Naive thymus-derived CD4-positive, alpha-beta T cell (primary cell): ENCODE measurements at regions not wholly inside any gene's neighbourhood (a gene's known extent, or its start where the extent isn't known, plus 50 kb on each side); places are given as distances from the start of the nearest gene placed in this dataset.
"Not testable (repeated sequence)": the region's sequence is repeated elsewhere in the genome, so short reads cannot be mapped to it uniquely, and the experiment has no call there.

Experiments
- ATAC-seq: fragments of 150-1000 bp; cut with Tn5 transposase; 2 replicates; pipeline ENCODE4 v1.10.0; 2021; ENCODE audit warnings: mild to moderate bottlenecking, moderate library complexity
- CTCF ChIA-PET: fragments of 350-600 bp; sonication (Branson Sonifier 250); formaldehyde crosslinking; loops from one replicate; lab custom pipeline; 2021; ENCODE audit warnings: antibody characterized with exemption; lab: Charles Lee
- POLR2A ChIA-PET: fragments of 350-600 bp; sonication (Branson Sonifier 250); formaldehyde crosslinking; loops from one replicate; lab custom pipeline; 2021; ENCODE audit warnings: antibody characterized with exemption, inconsistent platforms; lab: Charles Lee
- DNase-seq, 9 donors: peaks; one replicate each; pipeline versions ENCODE4 v3.0.0 to v3.0.0-alpha.2; 2020 to 2022; ENCODE audit warnings: mixed read lengths in 1 of 9
- H3K27ac ChIP-seq: one replicate; pipeline ENCODE4 v1.7.0; 2013; ENCODE audit warnings: mild to moderate bottlenecking, low read depth, low read length, moderate library complexity
- H3K27me3 ChIP-seq, 2 donors: one replicate each; pipeline ENCODE4 v1.7.0; 2013; ENCODE audit warnings: low read length in 2 of 2, mild to moderate bottlenecking in 2 of 2, moderate library complexity in 2 of 2; ENCODE audit not compliant: control insufficient read depth in 2 of 2, insufficient read depth in 2 of 2
- H3K36me3 ChIP-seq, 3 experiments: 1 replicate in 2 of 3; 2 replicates in 1 of 3; pipeline ENCODE4 v1.7.0; 2013; ENCODE audit warnings: low read length in 3 of 3, mild to moderate bottlenecking in 3 of 3, moderate library complexity in 1 of 3; ENCODE audit not compliant: insufficient read depth in 3 of 3, control insufficient read depth in 2 of 3
- H3K4me1 ChIP-seq, 2 donors: one replicate each; pipeline ENCODE4 v1.7.0; 2013; ENCODE audit warnings: low read length in 2 of 2, mild to moderate bottlenecking in 2 of 2, moderate library complexity in 1 of 2; ENCODE audit not compliant: control insufficient read depth in 2 of 2, insufficient read depth in 2 of 2
- H3K4me3 ChIP-seq: 2 replicates; pipeline ENCODE4 v1.7.0; 2013; ENCODE audit warnings: mild to moderate bottlenecking, low read length
- H3K9me3 ChIP-seq, 3 experiments: 1 replicate in 2 of 3; 2 replicates in 1 of 3; pipeline ENCODE4 v1.7.0; 2013; ENCODE audit warnings: low read length in 3 of 3; ENCODE audit not compliant: control insufficient read depth in 2 of 3
- H3K27ac Mint-ChIP-seq, 9 donors: one replicate each; pipeline ENCODE4 v1.8.0; 2020 to 2022; ENCODE audit warnings: mixed read lengths in 9 of 9, mild to moderate bottlenecking in 8 of 9, moderate library complexity in 5 of 9, inconsistent platforms in 2 of 9
- H3K27me3 Mint-ChIP-seq, 5 donors: one replicate each; pipeline ENCODE4 v1.8.0; 2021 to 2022; ENCODE audit warnings: mixed read lengths in 5 of 5, mild to moderate bottlenecking in 1 of 5
- H3K36me3 Mint-ChIP-seq, 5 donors: one replicate each; pipeline ENCODE4 v1.8.0; 2020 to 2022; ENCODE audit warnings: mixed read lengths in 5 of 5, mild to moderate bottlenecking in 3 of 5, inconsistent platforms in 1 of 5
- H3K4me1 Mint-ChIP-seq, 7 donors: one replicate each; pipeline ENCODE4 v1.8.0; 2020 to 2022; ENCODE audit warnings: mixed read lengths in 7 of 7, mild to moderate bottlenecking in 3 of 7, inconsistent platforms in 1 of 7
- H3K4me3 Mint-ChIP-seq, 10 donors: one replicate each; pipeline ENCODE4 v1.8.0; 2020 to 2022; ENCODE audit warnings: mild to moderate bottlenecking in 10 of 10, mixed read lengths in 10 of 10, moderate library complexity in 6 of 10, inconsistent platforms in 2 of 10
- H3K9me3 Mint-ChIP-seq, 11 donors: one replicate each; pipeline ENCODE4 v1.8.0; 2020 to 2022; ENCODE audit warnings: mixed read lengths in 11 of 11, mild to moderate bottlenecking in 4 of 11, inconsistent platforms in 1 of 11, moderate library complexity in 1 of 11
- intact Hi-C, 2 donors: fragments of 100-400 bp; cut with micrococcal nuclease; formaldehyde crosslinking; loops; one replicate each; pipeline ENCODE4 v1.15.1; 2023

DNA sequence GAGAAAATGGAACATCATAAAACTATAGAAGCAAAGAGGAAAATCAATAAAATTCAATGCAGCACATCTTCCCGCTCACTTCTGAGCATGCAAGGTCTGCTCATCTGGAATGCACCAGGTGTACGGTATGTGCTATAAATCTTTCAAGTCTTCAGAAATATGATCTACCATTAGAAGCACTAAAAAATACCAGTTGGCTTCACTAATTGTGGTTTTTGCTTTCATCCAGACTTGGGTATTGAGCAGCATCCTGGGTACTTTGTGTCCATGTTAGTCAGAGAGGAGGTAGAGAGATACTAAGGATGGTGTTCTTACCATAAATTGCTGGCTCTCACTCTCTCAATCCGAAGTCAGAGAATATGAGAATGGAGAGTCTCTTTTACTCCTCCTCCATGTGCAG, 477.1 kb downstream of the PPARGC1A start:
- Mint-ChIP-seq H3K4me3 (no peak overlapping the region), H3K36me3 (no peaks in the 10 kb centered on the region), H3K4me1 (peaks cover 0 to 2% (median 0%) of the 10 kb centered on the region in 7 donors), H3K27ac (no peak overlapping the region), H3K9me3 (peaks cover 0 to 10% (median 2%) of the 10 kb centered on the region in 11 donors), H3K27me3 (no peaks in the 10 kb centered on the region)
- no peak overlapping the region for H3K4me3 ChIP-seq
- no peak overlapping the region for H3K27ac ChIP-seq
- no peaks in the 10 kb centered on the region for H3K36me3 ChIP-seq
- POLR2A ChIA-PET = no interaction called here
- no peaks in the 10 kb centered on the region for H3K27me3 ChIP-seq
- no peaks in the 10 kb centered on the region for H3K4me1 ChIP-seq
- intact Hi-C loops = no loop called here
- no peak for ATAC-seq
- CTCF ChIA-PET = no interaction called here
- no peak for DNase-seq
- H3K9me3 ChIP-seq = no peaks in the 10 kb centered on the region

DNA sequence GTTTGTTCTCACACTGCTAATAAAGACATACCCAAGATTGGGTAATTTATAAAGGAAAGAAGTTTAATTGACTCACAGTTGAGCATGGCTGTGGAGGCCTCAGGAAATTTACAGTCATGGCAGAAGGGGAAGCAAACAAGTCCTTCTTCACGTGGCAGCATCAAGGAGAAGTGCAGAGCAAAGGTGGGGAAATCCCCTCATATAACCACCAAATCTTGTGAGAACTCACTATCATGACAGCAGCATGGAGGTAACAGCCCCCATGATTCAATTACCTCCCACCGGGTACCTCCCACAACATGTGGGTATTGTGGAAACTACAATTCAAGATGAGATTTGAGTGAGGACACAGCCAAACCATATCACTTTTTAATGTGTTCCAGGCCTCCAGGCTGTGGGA, 480.9 kb downstream of the PPARGC1A start:
- H3K36me3 ChIP-seq, H3K4me3 ChIP-seq, H3K4me3 Mint-ChIP-seq, POLR2A ChIA-PET, DNase-seq, H3K4me1 ChIP-seq, H3K27me3 Mint-ChIP-seq, H3K27ac ChIP-seq, intact Hi-C loops, H3K9me3 ChIP-seq, H3K36me3 Mint-ChIP-seq, H3K4me1 Mint-ChIP-seq, H3K27me3 ChIP-seq: not testable (repeated sequence)
- ATAC-seq = peak; percentile 52
- peaks cover 0 to 11% (median 3%) of the 10 kb centered on the region in 11 donors for H3K9me3 Mint-ChIP-seq
- peak overlapping the region in 1 of 9 donors; percentile 65 for H3K27ac Mint-ChIP-seq
- CTCF ChIA-PET = interaction anchor here (0.7 kb wide), 1 partner anchor 475 kb away, joined by 3 read pairs; no protein-coding TSS in a partner anchor

DNA sequence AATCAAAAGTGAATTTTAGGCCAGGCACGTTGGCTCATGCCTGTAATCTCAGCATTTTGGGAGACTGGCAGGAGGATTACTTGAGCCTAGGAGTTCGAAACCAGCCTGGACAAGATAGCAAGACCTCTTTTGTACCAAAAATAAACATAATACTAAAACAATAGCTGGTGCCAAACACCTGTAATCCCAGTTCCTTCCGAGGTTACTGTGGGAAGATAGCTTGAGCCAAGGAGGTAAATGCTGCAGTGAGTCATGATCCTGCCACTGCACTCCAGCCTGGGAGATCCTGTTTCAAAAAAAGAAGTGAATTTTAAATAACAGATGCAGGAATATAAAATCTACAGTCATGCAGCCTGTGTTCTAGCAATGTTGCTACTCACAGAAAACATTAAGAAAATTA, 488.3 kb downstream of the PPARGC1A start:
- H3K27ac ChIP-seq = no peak overlapping the region
- H3K27me3 ChIP-seq = no peaks in the 10 kb centered on the region
- ChIA-PET POLR2A (no interaction called here), CTCF (no interaction called here)
- intact Hi-C loops = no loop called here
- Mint-ChIP-seq H3K27me3 (no peaks in the 10 kb centered on the region), H3K4me1 (no peaks in the 10 kb centered on the region), H3K36me3 (no peaks in the 10 kb centered on the region), H3K27ac (no peak overlapping the region), H3K9me3 (peaks cover 0 to 23% (median 3%) of the 10 kb centered on the region in 11 donors), H3K4me3 (no peak overlapping the region)
- DNase-seq (no peak), ATAC-seq (no peak)
- H3K9me3 ChIP-seq = no peaks in the 10 kb centered on the region
- H3K4me1 ChIP-seq = no peaks in the 10 kb centered on the region
- H3K4me3 ChIP-seq = no peak overlapping the region
- H3K36me3 ChIP-seq = no peaks in the 10 kb centered on the region

DNA sequence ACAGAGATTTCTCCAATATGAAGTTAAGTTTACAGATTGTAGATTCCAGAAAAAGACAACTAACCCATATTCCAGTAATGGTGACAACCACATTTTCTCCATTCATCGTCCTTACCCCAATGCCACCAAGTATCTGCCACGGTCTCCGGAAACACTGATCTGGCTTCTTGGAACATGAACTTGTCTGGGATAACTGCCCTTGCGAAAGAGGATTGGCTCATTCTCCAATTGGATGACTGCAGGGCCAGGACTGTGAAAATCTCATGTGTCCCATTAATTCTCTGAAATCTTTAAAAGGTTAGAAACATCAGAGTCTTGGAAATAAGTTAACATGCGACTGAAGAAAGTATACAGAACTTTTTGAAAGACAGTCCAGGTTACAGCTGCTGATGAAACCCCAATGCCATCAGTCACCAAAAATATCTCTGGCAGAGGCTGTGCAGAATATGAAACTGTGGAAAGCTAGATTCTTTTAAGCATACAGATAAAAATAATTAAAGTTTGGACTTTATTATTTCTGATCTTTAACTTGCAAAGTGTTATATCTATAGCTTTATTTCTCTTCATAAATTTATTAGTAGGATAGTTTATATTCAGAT, 496.9 kb downstream of the PPARGC1A start:
- no peak for ATAC-seq
- DNase-seq = no peak
- Mint-ChIP-seq H3K4me3 (no peak overlapping the region), H3K9me3 (peaks cover 0 to 43% (median 11%) of the 10 kb centered on the region in 11 donors), H3K27ac (no peak overlapping the region), H3K36me3 (no peaks in the 10 kb centered on the region), H3K27me3 (peaks cover 0 to 9% (median 0%) of the 10 kb centered on the region in 5 donors), H3K4me1 (no peaks in the 10 kb centered on the region)
- H3K36me3 ChIP-seq = no peaks in the 10 kb centered on the region
- intact Hi-C loops = no loop called here
- no peaks in the 10 kb centered on the region for H3K27me3 ChIP-seq
- H3K4me3 ChIP-seq = no peak overlapping the region
- no peak overlapping the region for H3K27ac ChIP-seq
- ChIA-PET POLR2A (interaction anchor here (0.6 kb wide), 1 partner anchor 120 kb away, joined by 8 read pairs; no protein-coding TSS in a partner anchor), CTCF (no interaction called here)
- no peaks in the 10 kb centered on the region for H3K9me3 ChIP-seq
- no peaks in the 10 kb centered on the region for H3K4me1 ChIP-seq

DNA sequence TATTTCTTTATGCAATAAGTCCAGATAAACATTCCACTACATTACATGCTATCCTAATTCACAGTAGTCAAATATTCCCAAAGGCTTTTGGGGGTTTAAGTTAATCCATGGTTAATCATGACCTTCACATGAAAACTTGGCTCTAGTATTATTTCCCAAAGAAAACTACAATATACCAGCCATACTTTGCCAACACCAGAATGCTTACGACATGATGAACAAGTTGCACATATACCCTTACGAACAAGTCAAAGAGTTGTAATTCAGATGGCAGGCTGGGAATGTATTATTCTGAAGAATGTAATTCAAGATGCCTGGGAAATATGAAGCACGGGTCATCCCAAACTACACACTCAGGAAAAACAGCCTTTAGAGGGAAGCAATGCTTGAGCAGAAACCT, 499.6 kb downstream of the PPARGC1A start:
- CTCF ChIA-PET = no interaction called here
- intact Hi-C loops = no loop called here
- no peak for ATAC-seq
- no peak overlapping the region for H3K4me3 Mint-ChIP-seq
- H3K27me3 ChIP-seq = no peaks in the 10 kb centered on the region
- no peak overlapping the region for H3K27ac Mint-ChIP-seq
- H3K4me3 ChIP-seq = no peak overlapping the region
- no peak overlapping the region for H3K27ac ChIP-seq
- H3K36me3 ChIP-seq = no peaks in the 10 kb centered on the region
- H3K4me1 Mint-ChIP-seq = no peaks in the 10 kb centered on the region
- POLR2A ChIA-PET = no interaction called here
- H3K27me3 Mint-ChIP-seq = peaks cover 0 to 9% (median 3%) of the 10 kb centered on the region in 5 donors
- no peak for DNase-seq
- no peaks in the 10 kb centered on the region for H3K4me1 ChIP-seq
- H3K36me3 Mint-ChIP-seq = no peaks in the 10 kb centered on the region
- H3K9me3 Mint-ChIP-seq = peaks cover 0 to 24% (median 6%) of the 10 kb centered on the region in 11 donors
- no peaks in the 10 kb centered on the region for H3K9me3 ChIP-seq

DNA sequence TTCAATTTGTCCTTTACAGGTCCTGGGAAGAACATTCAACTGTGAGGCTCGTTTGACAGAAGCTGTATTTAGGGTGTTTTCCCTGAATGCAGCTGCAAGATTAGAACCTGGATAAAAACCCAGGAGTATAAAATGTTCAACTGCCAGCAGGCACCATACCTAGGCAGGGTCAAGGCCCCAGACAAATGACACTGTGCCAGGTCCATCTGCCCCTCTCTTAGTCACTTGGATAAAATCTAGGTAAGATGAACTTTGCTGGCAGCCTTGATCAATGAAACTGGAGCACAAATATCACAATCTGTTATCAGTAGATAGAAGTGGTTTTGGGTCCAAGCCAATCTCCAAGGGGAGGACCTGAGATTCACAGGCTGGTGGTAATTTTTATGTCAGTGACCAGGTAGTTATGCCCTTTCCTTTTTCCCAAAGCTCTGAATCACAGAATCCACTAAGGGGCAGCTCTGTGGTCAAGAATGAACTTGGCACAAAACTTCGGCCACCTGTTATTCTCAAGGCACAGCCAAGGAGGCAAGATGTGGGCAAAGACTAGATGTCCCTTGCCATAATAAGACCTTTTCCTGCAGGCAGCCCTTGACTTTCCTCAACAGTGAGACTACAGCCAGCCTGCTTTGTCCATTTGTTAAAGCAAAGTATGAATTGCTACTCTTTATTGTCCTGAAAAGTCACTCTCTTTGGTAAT, 501.0 kb downstream of the PPARGC1A start:
- no peak overlapping the region for H3K4me3 Mint-ChIP-seq
- H3K4me1 ChIP-seq = no peaks in the 10 kb centered on the region
- H3K27me3 ChIP-seq = no peaks in the 10 kb centered on the region
- H3K4me3 ChIP-seq = no peak overlapping the region
- H3K27ac ChIP-seq = no peak overlapping the region
- no peaks in the 10 kb centered on the region for H3K36me3 Mint-ChIP-seq
- no peaks in the 10 kb centered on the region for H3K36me3 ChIP-seq
- H3K4me1 Mint-ChIP-seq = no peaks in the 10 kb centered on the region
- CTCF ChIA-PET = no interaction called here
- no peak overlapping the region for H3K27ac Mint-ChIP-seq
- DNase-seq (no peak), ATAC-seq (no peak)
- H3K27me3 Mint-ChIP-seq = peaks cover 0 to 9% (median 3%) of the 10 kb centered on the region in 5 donors
- POLR2A ChIA-PET = no interaction called here
- intact Hi-C loops = no loop called here
- peaks cover 0 to 12% (median 0%) of the 10 kb centered on the region in 11 donors for H3K9me3 Mint-ChIP-seq
- no peaks in the 10 kb centered on the region for H3K9me3 ChIP-seq

DNA sequence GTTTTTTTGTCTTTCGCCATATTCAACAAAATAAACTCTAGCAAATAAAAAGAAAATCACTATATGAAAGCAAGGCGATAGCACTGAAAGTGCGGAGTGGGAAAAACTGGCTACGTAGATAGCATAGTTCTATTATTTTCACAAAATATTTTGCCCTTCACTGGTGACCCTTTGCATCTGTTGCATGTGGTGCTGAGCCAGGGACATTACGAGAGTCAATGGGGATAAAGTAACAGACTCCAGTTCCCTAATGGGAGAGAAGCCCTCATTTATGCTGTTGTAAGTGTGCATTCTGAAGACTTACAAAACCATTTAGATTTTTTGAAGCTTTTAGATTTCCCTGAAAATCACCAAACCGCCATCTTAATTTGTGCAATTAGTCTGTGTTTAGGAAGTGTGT, 501.6 kb downstream of the PPARGC1A start:
- ChIA-PET CTCF (no interaction called here), POLR2A (no interaction called here)
- no peak overlapping the region for H3K4me3 ChIP-seq
- Mint-ChIP-seq H3K27me3 (peaks cover 0 to 9% (median 3%) of the 10 kb centered on the region in 5 donors), H3K27ac (no peak overlapping the region), H3K4me3 (no peak overlapping the region), H3K9me3 (peaks cover 0 to 12% (median 0%) of the 10 kb centered on the region in 11 donors), H3K36me3 (no peaks in the 10 kb centered on the region), H3K4me1 (no peaks in the 10 kb centered on the region)
- DNase-seq = no peak
- no peaks in the 10 kb centered on the region for H3K4me1 ChIP-seq
- no peak for ATAC-seq
- intact Hi-C loops = no loop called here
- H3K9me3 ChIP-seq = no peaks in the 10 kb centered on the region
- H3K36me3 ChIP-seq = no peaks in the 10 kb centered on the region
- no peak overlapping the region for H3K27ac ChIP-seq
- H3K27me3 ChIP-seq = no peaks in the 10 kb centered on the region
